ENCODE measurements at regions not wholly inside any gene's neighbourhood (a gene's known extent, or its start where the extent isn't known, plus 50 kb on each side); places are given as distances from the start of the nearest gene placed in this dataset.

DNA sequence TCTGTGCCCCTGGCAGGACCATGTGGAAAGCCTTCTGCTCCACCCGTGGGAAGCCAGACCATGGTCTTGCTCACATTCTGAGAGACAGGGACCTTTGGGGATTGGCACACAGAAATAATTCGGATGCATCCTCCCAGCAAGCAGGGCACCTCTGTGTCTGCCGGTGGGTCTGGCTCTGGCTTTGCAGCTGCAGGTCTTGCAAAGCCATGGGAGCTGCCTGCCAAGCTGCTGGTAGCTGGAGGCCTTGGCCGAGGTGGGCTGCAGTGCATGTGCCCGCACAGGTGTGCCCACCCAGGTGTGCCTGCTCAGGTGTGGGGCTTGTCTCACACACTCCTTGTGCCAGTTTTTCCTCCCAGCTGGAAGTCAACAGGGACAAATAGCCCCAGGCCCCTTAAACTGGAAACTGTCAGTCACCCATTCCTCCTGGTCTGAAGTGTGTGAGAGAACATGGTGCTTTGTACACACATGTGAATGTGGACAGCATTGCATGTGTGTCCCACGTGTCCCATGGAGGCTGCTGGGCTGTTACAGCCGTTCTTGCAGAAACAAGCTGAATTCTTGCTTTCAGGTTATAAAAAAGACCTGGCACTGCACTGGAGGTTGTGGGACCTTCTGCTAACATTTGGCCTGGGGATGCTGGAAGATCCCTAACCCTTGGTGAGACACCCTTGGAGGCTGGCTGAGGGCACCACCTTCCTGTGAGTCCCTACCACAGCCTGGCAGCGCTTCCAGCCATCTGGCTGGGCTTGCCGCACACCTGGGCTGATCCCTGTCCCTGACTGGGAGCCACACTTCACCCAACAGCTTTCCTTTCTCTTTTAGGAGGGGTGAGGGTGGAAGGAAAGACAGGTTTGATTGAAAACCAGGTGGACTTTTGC lies 54.9 kb upstream of the SMOC2 start:
- DNase-seq (ENCODE audit: low spot score) (no peak), ATAC-seq (no peak)
- Mint-ChIP-seq H3K27ac (no peak overlapping the region), H3K36me3 (ENCODE audit: low read depth) (peaks cover 8% of the 10 kb centered on the region; the same call in 2 of the 3 replicates), H3K4me1 (peaks cover 7% of the 10 kb centered on the region), H3K27me3 (ENCODE audit: insufficient read depth, low read depth, poor library complexity) (peaks cover 12% of the 10 kb centered on the region), H3K4me3 (no peak overlapping the region), H3K9me3 (peaks cover 31% of the 10 kb centered on the region)
- no peak overlapping the region for H3K4me2 ChIP-seq
- no peaks in the 10 kb centered on the region for H3K4me1 ChIP-seq (ENCODE audit: insufficient read depth)
- no peaks in the 10 kb centered on the region for H3K9me2 ChIP-seq (ENCODE audit: insufficient read depth)
- H3F3A ChIP-seq (replicated peaks; ENCODE audit: low read depth) = peaks cover 8% of the 10 kb centered on the region; the same call in 1 of the 2 replicates
- no peaks in the 10 kb centered on the region for H4K20me1 ChIP-seq (replicated peaks; ENCODE audit: insufficient read depth)
- H3K27ac ChIP-seq (ENCODE audit: low read depth) = no peak overlapping the region
- H2AFZ ChIP-seq = no peak overlapping the region
- no peaks in the 10 kb centered on the region for H3K36me3 ChIP-seq (ENCODE audit: insufficient read depth)
- no peak overlapping the region for H3K4me3 ChIP-seq
- H3K27me3 ChIP-seq (ENCODE audit: insufficient read depth) = no peaks in the 10 kb centered on the region
- TF ChIP-seq, protein P1, sequence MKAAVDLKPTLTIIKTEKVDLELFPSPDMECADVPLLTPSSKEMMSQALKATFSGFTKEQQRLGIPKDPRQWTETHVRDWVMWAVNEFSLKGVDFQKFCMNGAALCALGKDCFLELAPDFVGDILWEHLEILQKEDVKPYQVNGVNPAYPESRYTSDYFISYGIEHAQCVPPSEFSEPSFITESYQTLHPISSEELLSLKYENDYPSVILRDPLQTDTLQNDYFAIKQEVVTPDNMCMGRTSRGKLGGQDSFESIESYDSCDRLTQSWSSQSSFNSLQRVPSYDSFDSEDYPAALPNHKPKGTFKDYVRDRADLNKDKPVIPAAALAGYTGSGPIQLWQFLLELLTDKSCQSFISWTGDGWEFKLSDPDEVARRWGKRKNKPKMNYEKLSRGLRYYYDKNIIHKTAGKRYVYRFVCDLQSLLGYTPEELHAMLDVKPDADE (IDR thresholded peaks at IDR 0.05) = no peak
- TF ChIP-seq NANOG (IDR thresholded peaks at IDR 0.05; ENCODE audit: borderline replicate concordance) (no peak), POLR2AphosphoS5 (IDR thresholded peaks at IDR 0.05; ENCODE audit: low read depth) (no peak), CREB1 (CRISPR knock-in tag; IDR thresholded peaks at IDR 0.05; ENCODE audit: low read depth) (no peak), STAT1 (IDR thresholded peaks at IDR 0.05; ENCODE audit: unreplicated experiment) (no peak), ZNF114 (CRISPR knock-in tag; IDR thresholded peaks at IDR 0.05) (no peak), ZNF331 (CRISPR knock-in tag; IDR thresholded peaks at IDR 0.05; ENCODE audit: low read depth) (no peak), EZH2 (IDR thresholded peaks at IDR 0.05; ENCODE audit: low read depth, unreplicated experiment) (no peak), EZH2phosphoT487 (IDR thresholded peaks at IDR 0.05; ENCODE audit: unreplicated experiment) (no peak), JUNB (IDR thresholded peaks at IDR 0.05; ENCODE audit: unreplicated experiment) (no peak)
- TF ChIP-seq, protein P2, sequence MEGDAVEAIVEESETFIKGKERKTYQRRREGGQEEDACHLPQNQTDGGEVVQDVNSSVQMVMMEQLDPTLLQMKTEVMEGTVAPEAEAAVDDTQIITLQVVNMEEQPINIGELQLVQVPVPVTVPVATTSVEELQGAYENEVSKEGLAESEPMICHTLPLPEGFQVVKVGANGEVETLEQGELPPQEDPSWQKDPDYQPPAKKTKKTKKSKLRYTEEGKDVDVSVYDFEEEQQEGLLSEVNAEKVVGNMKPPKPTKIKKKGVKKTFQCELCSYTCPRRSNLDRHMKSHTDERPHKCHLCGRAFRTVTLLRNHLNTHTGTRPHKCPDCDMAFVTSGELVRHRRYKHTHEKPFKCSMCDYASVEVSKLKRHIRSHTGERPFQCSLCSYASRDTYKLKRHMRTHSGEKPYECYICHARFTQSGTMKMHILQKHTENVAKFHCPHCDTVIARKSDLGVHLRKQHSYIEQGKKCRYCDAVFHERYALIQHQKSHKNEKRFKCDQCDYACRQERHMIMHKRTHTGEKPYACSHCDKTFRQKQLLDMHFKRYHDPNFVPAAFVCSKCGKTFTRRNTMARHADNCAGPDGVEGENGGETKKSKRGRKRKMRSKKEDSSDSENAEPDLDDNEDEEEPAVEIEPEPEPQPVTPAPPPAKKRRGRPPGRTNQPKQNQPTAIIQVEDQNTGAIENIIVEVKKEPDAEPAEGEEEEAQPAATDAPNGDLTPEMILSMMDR (conservative IDR thresholded peaks at IDR 0.05; ENCODE audit: low read depth in 2 of 2) = no peak
- TF ChIP-seq, protein P3, sequence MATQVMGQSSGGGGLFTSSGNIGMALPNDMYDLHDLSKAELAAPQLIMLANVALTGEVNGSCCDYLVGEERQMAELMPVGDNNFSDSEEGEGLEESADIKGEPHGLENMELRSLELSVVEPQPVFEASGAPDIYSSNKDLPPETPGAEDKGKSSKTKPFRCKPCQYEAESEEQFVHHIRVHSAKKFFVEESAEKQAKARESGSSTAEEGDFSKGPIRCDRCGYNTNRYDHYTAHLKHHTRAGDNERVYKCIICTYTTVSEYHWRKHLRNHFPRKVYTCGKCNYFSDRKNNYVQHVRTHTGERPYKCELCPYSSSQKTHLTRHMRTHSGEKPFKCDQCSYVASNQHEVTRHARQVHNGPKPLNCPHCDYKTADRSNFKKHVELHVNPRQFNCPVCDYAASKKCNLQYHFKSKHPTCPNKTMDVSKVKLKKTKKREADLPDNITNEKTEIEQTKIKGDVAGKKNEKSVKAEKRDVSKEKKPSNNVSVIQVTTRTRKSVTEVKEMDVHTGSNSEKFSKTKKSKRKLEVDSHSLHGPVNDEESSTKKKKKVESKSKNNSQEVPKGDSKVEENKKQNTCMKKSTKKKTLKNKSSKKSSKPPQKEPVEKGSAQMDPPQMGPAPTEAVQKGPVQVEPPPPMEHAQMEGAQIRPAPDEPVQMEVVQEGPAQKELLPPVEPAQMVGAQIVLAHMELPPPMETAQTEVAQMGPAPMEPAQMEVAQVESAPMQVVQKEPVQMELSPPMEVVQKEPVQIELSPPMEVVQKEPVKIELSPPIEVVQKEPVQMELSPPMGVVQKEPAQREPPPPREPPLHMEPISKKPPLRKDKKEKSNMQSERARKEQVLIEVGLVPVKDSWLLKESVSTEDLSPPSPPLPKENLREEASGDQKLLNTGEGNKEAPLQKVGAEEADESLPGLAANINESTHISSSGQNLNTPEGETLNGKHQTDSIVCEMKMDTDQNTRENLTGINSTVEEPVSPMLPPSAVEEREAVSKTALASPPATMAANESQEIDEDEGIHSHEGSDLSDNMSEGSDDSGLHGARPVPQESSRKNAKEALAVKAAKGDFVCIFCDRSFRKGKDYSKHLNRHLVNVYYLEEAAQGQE (IDR thresholded peaks at IDR 0.05; ENCODE audit: unreplicated experiment) = no peak
- TF ChIP-seq, protein P4, sequence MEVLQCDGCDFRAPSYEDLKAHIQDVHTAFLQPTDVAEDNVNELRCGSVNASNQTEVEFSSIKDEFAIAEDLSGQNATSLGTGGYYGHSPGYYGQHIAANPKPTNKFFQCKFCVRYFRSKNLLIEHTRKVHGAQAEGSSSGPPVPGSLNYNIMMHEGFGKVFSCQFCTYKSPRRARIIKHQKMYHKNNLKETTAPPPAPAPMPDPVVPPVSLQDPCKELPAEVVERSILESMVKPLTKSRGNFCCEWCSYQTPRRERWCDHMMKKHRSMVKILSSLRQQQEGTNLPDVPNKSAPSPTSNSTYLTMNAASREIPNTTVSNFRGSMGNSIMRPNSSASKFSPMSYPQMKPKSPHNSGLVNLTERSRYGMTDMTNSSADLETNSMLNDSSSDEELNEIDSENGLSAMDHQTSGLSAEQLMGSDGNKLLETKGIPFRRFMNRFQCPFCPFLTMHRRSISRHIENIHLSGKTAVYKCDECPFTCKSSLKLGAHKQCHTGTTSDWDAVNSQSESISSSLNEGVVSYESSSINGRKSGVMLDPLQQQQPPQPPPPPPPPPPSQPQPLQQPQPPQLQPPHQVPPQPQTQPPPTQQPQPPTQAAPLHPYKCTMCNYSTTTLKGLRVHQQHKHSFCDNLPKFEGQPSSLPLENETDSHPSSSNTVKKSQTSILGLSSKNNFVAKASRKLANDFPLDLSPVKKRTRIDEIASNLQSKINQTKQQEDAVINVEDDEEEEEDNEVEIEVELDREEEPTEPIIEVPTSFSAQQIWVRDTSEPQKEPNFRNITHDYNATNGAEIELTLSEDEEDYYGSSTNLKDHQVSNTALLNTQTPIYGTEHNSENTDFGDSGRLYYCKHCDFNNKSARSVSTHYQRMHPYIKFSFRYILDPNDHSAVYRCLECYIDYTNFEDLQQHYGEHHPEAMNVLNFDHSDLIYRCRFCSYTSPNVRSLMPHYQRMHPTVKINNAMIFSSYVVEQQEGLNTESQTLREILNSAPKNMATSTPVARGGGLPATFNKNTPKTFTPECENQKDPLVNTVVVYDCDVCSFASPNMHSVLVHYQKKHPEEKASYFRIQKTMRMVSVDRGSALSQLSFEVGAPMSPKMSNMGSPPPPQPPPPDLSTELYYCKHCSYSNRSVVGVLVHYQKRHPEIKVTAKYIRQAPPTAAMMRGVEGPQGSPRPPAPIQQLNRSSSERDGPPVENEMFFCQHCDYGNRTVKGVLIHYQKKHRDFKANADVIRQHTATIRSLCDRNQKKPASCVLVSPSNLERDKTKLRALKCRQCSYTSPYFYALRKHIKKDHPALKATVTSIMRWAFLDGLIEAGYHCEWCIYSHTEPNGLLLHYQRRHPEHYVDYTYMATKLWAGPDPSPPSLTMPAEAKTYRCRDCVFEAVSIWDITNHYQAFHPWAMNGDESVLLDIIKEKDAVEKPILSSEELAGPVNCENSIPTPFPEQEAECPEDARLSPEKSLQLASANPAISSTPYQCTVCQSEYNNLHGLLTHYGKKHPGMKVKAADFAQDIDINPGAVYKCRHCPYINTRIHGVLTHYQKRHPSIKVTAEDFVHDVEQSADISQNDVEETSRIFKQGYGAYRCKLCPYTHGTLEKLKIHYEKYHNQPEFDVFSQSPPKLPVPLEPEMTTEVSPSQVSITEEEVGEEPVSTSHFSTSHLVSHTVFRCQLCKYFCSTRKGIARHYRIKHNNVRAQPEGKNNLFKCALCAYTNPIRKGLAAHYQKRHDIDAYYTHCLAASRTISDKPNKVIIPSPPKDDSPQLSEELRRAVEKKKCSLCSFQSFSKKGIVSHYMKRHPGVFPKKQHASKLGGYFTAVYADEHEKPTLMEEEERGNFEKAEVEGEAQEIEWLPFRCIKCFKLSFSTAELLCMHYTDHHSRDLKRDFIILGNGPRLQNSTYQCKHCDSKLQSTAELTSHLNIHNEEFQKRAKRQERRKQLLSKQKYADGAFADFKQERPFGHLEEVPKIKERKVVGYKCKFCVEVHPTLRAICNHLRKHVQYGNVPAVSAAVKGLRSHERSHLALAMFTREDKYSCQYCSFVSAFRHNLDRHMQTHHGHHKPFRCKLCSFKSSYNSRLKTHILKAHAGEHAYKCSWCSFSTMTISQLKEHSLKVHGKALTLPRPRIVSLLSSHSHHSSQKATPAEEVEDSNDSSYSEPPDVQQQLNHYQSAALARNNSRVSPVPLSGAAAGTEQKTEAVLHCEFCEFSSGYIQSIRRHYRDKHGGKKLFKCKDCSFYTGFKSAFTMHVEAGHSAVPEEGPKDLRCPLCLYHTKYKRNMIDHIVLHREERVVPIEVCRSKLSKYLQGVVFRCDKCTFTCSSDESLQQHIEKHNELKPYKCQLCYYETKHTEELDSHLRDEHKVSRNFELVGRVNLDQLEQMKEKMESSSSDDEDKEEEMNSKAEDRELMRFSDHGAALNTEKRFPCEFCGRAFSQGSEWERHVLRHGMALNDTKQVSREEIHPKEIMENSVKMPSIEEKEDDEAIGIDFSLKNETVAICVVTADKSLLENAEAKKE (CRISPR knock-in tag; IDR thresholded peaks at IDR 0.05) = no peak
- no peaks in the 10 kb centered on the region for H3K79me2 ChIP-seq (replicated peaks; ENCODE audit: insufficient read depth)

All from GM23338 (cell line).